DND-41 (cell line): ENCODE measurements at regions not wholly inside any gene's neighbourhood (a gene's known extent, or its start where the extent isn't known, plus 50 kb on each side); places are given as distances from the start of the nearest gene placed in this dataset.
"Not testable (repeated sequence)": the region's sequence is repeated elsewhere in the genome, so short reads cannot be mapped to it uniquely, and the experiment has no call there.

ENCODE experiments used
- ATAC-seq: fragments of 200-7000 bp; cut with Tn5 transposase; 3 replicates; pipeline ENCODE4 v1.9.1; 2021; ENCODE audit warnings: low read depth; ENCODE audit not compliant: insufficient read depth
- DNase-seq: peaks from one replicate; pipeline ENCODE4 v3.0.0-alpha.2; 2020
- H2AFZ ChIP-seq: 2 replicates; pipeline ENCODE4 v1.6.0; 2012; ENCODE audit warnings: low read depth, low read length
- H3K27ac ChIP-seq: 2 replicates; pipeline ENCODE4 v1.5.1; 2012; ENCODE audit warnings: low read length, inconsistent platforms
- H3K27me3 ChIP-seq: fragments of 200-600 bp; sonication (generic); 2 replicates; pipeline ENCODE4 v1.6.0; 2012; ENCODE audit warnings: low read length, mild to moderate bottlenecking, inconsistent platforms; ENCODE audit not compliant: insufficient read depth, poor library complexity
- H3K36me3 ChIP-seq: 2 replicates; pipeline ENCODE4 v1.5.1; 2012; ENCODE audit warnings: low read length, inconsistent platforms; ENCODE audit not compliant: insufficient read depth
- H3K4me1 ChIP-seq: 2 replicates; pipeline ENCODE4 v1.5.1; 2012; ENCODE audit warnings: mild to moderate bottlenecking, low read length; ENCODE audit not compliant: insufficient read depth
- H3K4me2 ChIP-seq: 2 replicates; pipeline ENCODE4 v1.6.0; 2012; ENCODE audit warnings: mild to moderate bottlenecking, moderate library complexity, low read length, inconsistent platforms; ENCODE audit not compliant: insufficient read depth
- H3K4me3 ChIP-seq, 2 experiments: fragments of 200-600 bp in 1 of 2; shearing (Covaris generic) in 1 of 2; 2 replicates each; pipeline ENCODE4 v1.5.1; 2012 to 2016; ENCODE audit warnings: inconsistent platforms in 2 of 2, low read length in 2 of 2, mild to moderate bottlenecking in 2 of 2, low read depth in 1 of 2, moderate library complexity in 1 of 2
- H3K79me2 ChIP-seq: 2 replicates; pipeline ENCODE4 v1.6.0; 2012; ENCODE audit warnings: low read length, inconsistent platforms; ENCODE audit not compliant: insufficient read depth
- H3K9ac ChIP-seq: 2 replicates; pipeline ENCODE4 v1.6.0; 2012; ENCODE audit warnings: low read depth, mild to moderate bottlenecking, inconsistent platforms, low read length, moderate library complexity
- H3K9me3 ChIP-seq: 2 replicates; pipeline ENCODE4 v1.5.1; 2012; ENCODE audit warnings: low read length, moderate library complexity, mild to moderate bottlenecking, inconsistent platforms; ENCODE audit not compliant: insufficient read depth, severe bottlenecking
- H4K20me1 ChIP-seq: 2 replicates; pipeline ENCODE4 v1.6.0; 2012; ENCODE audit warnings: low read length; ENCODE audit not compliant: insufficient read depth
- CTCF ChIP-seq: IDR thresholded peaks from 2 replicates; pipeline ENCODE4 v1.5.1; 2012; ENCODE audit warnings: borderline replicate concordance, low read length, moderate library complexity, mild to moderate bottlenecking; ENCODE audit not compliant: poor library complexity, severe bottlenecking; ENCODE audit errors: extremely low read depth
- EZH2 ChIP-seq: IDR thresholded peaks from 3 replicates; pipeline ENCODE4 v1.6.1; 2012; ENCODE audit warnings: borderline replicate concordance, low read depth, mild to moderate bottlenecking, moderate library complexity, low read length, inconsistent platforms; ENCODE audit not compliant: severe bottlenecking

DNA sequence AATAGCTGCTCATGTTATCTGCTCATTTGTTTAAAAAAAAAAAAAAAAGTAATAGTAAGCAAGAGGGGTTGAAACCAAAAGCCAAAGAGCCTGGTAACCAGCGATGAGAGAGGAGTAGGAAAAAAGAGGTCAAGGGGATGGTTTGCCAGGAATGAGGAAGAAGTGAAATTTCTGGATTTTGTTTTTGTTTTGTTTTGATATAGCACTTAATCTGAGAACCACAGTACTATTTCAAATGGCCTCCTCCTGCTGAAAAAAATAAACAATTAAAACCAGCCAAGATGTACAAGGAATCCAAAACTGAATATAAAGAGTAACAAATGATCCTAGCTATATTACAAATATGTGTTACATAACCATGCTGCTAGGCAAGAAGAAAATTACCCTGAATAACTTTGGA lies 213.1 kb downstream of the FGFR2 start:
- no peaks in the 10 kb centered on the region for H3K27me3 ChIP-seq
- H3K4me2 ChIP-seq = no peak overlapping the region
- no peak overlapping the region for H2AFZ ChIP-seq
- no peak for ATAC-seq
- H3K4me3 ChIP-seq = no peak overlapping the region
- H3K79me2 ChIP-seq = no peaks in the 10 kb centered on the region
- no peaks in the 10 kb centered on the region for H3K9me3 ChIP-seq
- no peak for DNase-seq
- H3K9ac ChIP-seq = no peak overlapping the region
- no peaks in the 10 kb centered on the region for H4K20me1 ChIP-seq
- H3K36me3 ChIP-seq = no peaks in the 10 kb centered on the region
- no peak overlapping the region for H3K27ac ChIP-seq
- no peaks in the 10 kb centered on the region for H3K4me1 ChIP-seq
- no peak for TF ChIP-seq EZH2
- no peak for TF ChIP-seq CTCF

DNA sequence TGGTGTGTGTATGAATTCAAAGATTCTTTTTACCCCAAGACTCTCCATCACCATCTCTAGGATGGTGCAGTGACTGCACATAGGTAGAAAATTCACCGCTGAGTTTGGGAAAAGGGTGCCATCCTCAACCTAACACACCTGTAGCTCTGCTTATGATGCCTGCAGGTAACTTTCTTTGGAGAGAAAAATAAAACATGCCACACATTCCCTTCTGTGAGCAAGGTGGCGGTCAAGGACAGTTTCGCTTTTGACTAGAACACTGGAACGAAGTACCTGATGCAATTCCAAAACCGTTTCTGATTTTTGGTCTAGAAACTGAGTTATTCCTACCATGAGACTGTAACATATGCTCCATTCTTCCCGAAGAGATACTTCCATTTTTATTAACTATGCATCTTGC lies 205.6 kb downstream of the FGFR2 start:
- Histone ChIP-seq H3K9me3 (no peaks in the 10 kb centered on the region), H3K27me3 (peaks cover 11% of the 10 kb centered on the region), H3K27ac (no peak overlapping the region), H3K9ac (no peak overlapping the region), H3K79me2 (no peaks in the 10 kb centered on the region), H3K36me3 (no peaks in the 10 kb centered on the region), H3K4me3 (no peak overlapping the region), H3K4me1 (no peaks in the 10 kb centered on the region), H2AFZ (no peak overlapping the region), H4K20me1 (no peaks in the 10 kb centered on the region), H3K4me2 (no peak overlapping the region)
- ATAC-seq (no peak), DNase-seq (no peak)
- no peak for TF ChIP-seq CTCF
- no peak for TF ChIP-seq EZH2

DNA sequence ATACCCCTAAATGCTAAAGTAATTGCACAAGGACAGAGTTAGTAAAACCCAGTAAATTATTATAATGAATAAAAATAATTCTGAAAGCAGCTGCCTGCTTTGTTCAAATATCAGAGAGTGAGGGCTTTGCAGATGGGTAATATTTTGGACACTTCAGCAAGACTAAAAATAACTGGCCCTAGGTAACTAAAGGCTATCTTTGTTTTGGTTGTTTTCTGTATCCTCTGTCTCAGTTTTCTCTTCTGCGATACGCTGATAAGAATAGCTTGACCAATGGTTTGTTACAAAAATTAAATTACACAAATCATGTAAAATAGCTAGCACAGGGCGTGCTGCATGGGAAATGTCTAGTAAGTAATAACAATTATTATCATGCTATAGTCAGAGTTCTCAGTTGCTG lies 204.7 kb downstream of the FGFR2 start:
- Histone ChIP-seq H2AFZ (no peak overlapping the region), H3K4me2 (no peak overlapping the region), H3K79me2 (no peaks in the 10 kb centered on the region), H3K27ac (no peak overlapping the region), H3K4me1 (no peaks in the 10 kb centered on the region), H3K4me3 (no peak overlapping the region), H3K9ac (no peak overlapping the region), H3K9me3 (no peaks in the 10 kb centered on the region), H4K20me1 (no peaks in the 10 kb centered on the region), H3K36me3 (no peaks in the 10 kb centered on the region), H3K27me3 (peaks cover 11% of the 10 kb centered on the region)
- ATAC-seq (no peak), DNase-seq (no peak)
- no peak for TF ChIP-seq CTCF
- TF ChIP-seq EZH2 = no peak

DNA sequence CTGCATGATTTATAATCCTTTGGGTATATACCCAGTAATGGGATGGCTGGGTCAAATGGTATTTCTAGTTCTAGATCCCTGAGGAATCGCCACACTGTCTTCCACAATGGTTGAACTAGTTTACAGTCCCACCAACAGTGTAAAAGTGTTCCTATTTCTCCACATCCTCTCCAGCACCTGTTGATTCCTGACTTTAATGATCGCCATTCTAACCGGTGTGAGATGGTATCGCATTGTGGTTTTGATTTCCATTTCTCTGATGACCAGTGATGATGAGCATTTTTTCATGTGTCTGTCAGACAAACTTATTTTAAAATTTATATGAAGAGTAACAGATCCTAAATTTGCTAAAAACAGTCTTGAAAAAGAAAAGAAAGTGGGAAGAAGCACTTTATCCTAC lies 197.7 kb downstream of the FGFR2 start:
- H4K20me1 ChIP-seq = not testable (repeated sequence)

More for the DNA sequence above, 197.7 kb downstream of the FGFR2 start:
- H3K9ac ChIP-seq, H3K4me3 ChIP-seq, H3K36me3 ChIP-seq, H3K27ac ChIP-seq, ATAC-seq, H3K4me2 ChIP-seq, DNase-seq, H3K9me3 ChIP-seq, H3K4me1 ChIP-seq, H3K79me2 ChIP-seq, H2AFZ ChIP-seq, H3K27me3 ChIP-seq: not testable (repeated sequence)
